ENCODE measurements at regions not wholly inside any gene's neighbourhood (a gene's known extent, or its start where the extent isn't known, plus 50 kb on each side); places are given as distances from the start of the nearest gene placed in this dataset.

- Mint-ChIP-seq H3K27me3 (ENCODE audit: low read depth) (peaks cover 16% of the 10 kb centered on the region), H3K4me1 (ENCODE audit: low read depth) (no peaks in the 10 kb centered on the region), H3K27ac (no peak overlapping the region), H3K36me3 (ENCODE audit: low read depth) (no peaks in the 10 kb centered on the region), H3K9me3 (peaks cover 4% of the 10 kb centered on the region), H3K4me3 (no peak overlapping the region)
- CTCF ChIA-PET: no interaction called here
- intact Hi-C loops (cut with micrococcal nuclease): no loop called here
- DNase-seq: no peak
Observed at GRCh38 chr2:6535572-6535971, 330.1 kb downstream of the CMPK2 start.

GRCh38 chr2:6538607-6539006 is 327.1 kb downstream of the CMPK2 start:
- CTCF ChIA-PET: no interaction called here
- Mint-ChIP-seq H3K4me3 (no peak overlapping the region), H3K9me3 (peaks cover 4% of the 10 kb centered on the region), H3K27me3 (ENCODE audit: low read depth) (peaks cover 16% of the 10 kb centered on the region), H3K4me1 (ENCODE audit: low read depth) (no peaks in the 10 kb centered on the region), H3K27ac (no peak overlapping the region), H3K36me3 (ENCODE audit: low read depth) (no peaks in the 10 kb centered on the region)
- intact Hi-C loops (cut with micrococcal nuclease): no loop called here
- DNase-seq: no peak

GRCh38 chr2:6545336-6545735 is 320.4 kb downstream of the CMPK2 start:
- CTCF ChIA-PET: no interaction called here
- Mint-ChIP-seq H3K27ac (no peak overlapping the region), H3K9me3 (no peaks in the 10 kb centered on the region), H3K27me3 (ENCODE audit: low read depth) (no peaks in the 10 kb centered on the region), H3K4me3 (no peak overlapping the region), H3K36me3 (ENCODE audit: low read depth) (no peaks in the 10 kb centered on the region), H3K4me1 (ENCODE audit: low read depth) (no peaks in the 10 kb centered on the region)
- DNase-seq: no peak
- intact Hi-C loops (cut with micrococcal nuclease): no loop called here

- CTCF ChIA-PET: no interaction called here
- Mint-ChIP-seq H3K4me3 (no peak overlapping the region), H3K4me1 (ENCODE audit: low read depth) (no peaks in the 10 kb centered on the region), H3K27me3 (ENCODE audit: low read depth) (no peaks in the 10 kb centered on the region), H3K9me3 (no peaks in the 10 kb centered on the region), H3K27ac (no peak overlapping the region), H3K36me3 (ENCODE audit: low read depth) (no peaks in the 10 kb centered on the region)
- intact Hi-C loops (cut with micrococcal nuclease): no loop called here
- no peak for DNase-seq
Observed at GRCh38 chr2:6545795-6546194, 319.9 kb downstream of the CMPK2 start.

GRCh38 chr2:6554466-6554865 is 311.2 kb downstream of the CMPK2 start:
- Mint-ChIP-seq H3K27me3 (ENCODE audit: low read depth) (peaks cover 2% of the 10 kb centered on the region), H3K9me3 (no peaks in the 10 kb centered on the region), H3K4me3 (no peak overlapping the region), H3K27ac (no peak overlapping the region), H3K4me1 (ENCODE audit: low read depth) (no peaks in the 10 kb centered on the region), H3K36me3 (ENCODE audit: low read depth) (no peaks in the 10 kb centered on the region)
- CTCF ChIA-PET: no interaction called here
- no peak for DNase-seq
- intact Hi-C loops (cut with micrococcal nuclease): no loop called here

GRCh38 chr2:6556755-6557154 is 309.0 kb downstream of the CMPK2 start:
- H3K27ac Mint-ChIP-seq: no peak overlapping the region
- no peaks in the 10 kb centered on the region for H3K36me3 Mint-ChIP-seq (ENCODE audit: low read depth)
- DNase-seq: no peak
- no peaks in the 10 kb centered on the region for H3K9me3 Mint-ChIP-seq
- CTCF ChIA-PET: no interaction called here
- intact Hi-C loops (cut with micrococcal nuclease): no loop called here
- no peak overlapping the region for H3K4me3 Mint-ChIP-seq
- H3K27me3 Mint-ChIP-seq (ENCODE audit: low read depth): peaks cover 5% of the 10 kb centered on the region
- H3K4me1 Mint-ChIP-seq (ENCODE audit: low read depth): no peaks in the 10 kb centered on the region

- intact Hi-C loops (cut with micrococcal nuclease): no loop called here
- Mint-ChIP-seq H3K27me3 (ENCODE audit: low read depth) (peaks cover 5% of the 10 kb centered on the region), H3K9me3 (no peaks in the 10 kb centered on the region), H3K27ac (no peak overlapping the region), H3K4me3 (no peak overlapping the region), H3K36me3 (ENCODE audit: low read depth) (no peaks in the 10 kb centered on the region), H3K4me1 (ENCODE audit: low read depth) (no peaks in the 10 kb centered on the region)
- DNase-seq: no peak
- CTCF ChIA-PET: no interaction called here
Observed at GRCh38 chr2:6557737-6558136, 308.0 kb downstream of the CMPK2 start.

GRCh38 chr2:6562771-6563170 is 302.9 kb downstream of the CMPK2 start:
- no peak overlapping the region for H3K27ac Mint-ChIP-seq
- intact Hi-C loops (cut with micrococcal nuclease): no loop called here
- no peaks in the 10 kb centered on the region for H3K4me1 Mint-ChIP-seq (ENCODE audit: low read depth)
- DNase-seq: no peak
- H3K4me3 Mint-ChIP-seq: no peak overlapping the region
- H3K9me3 Mint-ChIP-seq: no peaks in the 10 kb centered on the region
- H3K27me3 Mint-ChIP-seq (ENCODE audit: low read depth): peaks cover 3% of the 10 kb centered on the region
- H3K36me3 Mint-ChIP-seq (ENCODE audit: low read depth): no peaks in the 10 kb centered on the region
- CTCF ChIA-PET: no interaction called here

GRCh38 chr2:6564326-6564725 is 301.4 kb downstream of the CMPK2 start:
- H3K27me3 Mint-ChIP-seq (ENCODE audit: low read depth): peaks cover 3% of the 10 kb centered on the region
- no peak for DNase-seq
- no peaks in the 10 kb centered on the region for H3K4me1 Mint-ChIP-seq (ENCODE audit: low read depth)
- no peak overlapping the region for H3K4me3 Mint-ChIP-seq
- no peaks in the 10 kb centered on the region for H3K36me3 Mint-ChIP-seq (ENCODE audit: low read depth)
- H3K27ac Mint-ChIP-seq: no peak overlapping the region
- no peaks in the 10 kb centered on the region for H3K9me3 Mint-ChIP-seq
- intact Hi-C loops (cut with micrococcal nuclease): no loop called here
- CTCF ChIA-PET: no interaction called here

- CTCF ChIA-PET: no interaction called here
- Mint-ChIP-seq H3K4me1 (ENCODE audit: low read depth) (no peaks in the 10 kb centered on the region), H3K9me3 (no peaks in the 10 kb centered on the region), H3K36me3 (ENCODE audit: low read depth) (no peaks in the 10 kb centered on the region), H3K27me3 (ENCODE audit: low read depth) (peaks cover 8% of the 10 kb centered on the region), H3K27ac (no peak overlapping the region), H3K4me3 (no peak overlapping the region)
- intact Hi-C loops (cut with micrococcal nuclease): no loop called here
- DNase-seq: no peak
Observed at GRCh38 chr2:6574121-6574520, 291.6 kb downstream of the CMPK2 start.

- peaks cover 8% of the 10 kb centered on the region for H3K27me3 Mint-ChIP-seq (ENCODE audit: low read depth)
- intact Hi-C loops (cut with micrococcal nuclease): no loop called here
- no peak overlapping the region for H3K27ac Mint-ChIP-seq
- H3K9me3 Mint-ChIP-seq: no peaks in the 10 kb centered on the region
- H3K4me1 Mint-ChIP-seq (ENCODE audit: low read depth): no peaks in the 10 kb centered on the region
- no peaks in the 10 kb centered on the region for H3K36me3 Mint-ChIP-seq (ENCODE audit: low read depth)
- CTCF ChIA-PET: no interaction called here
- no peak overlapping the region for H3K4me3 Mint-ChIP-seq
- no peak for DNase-seq
Observed at GRCh38 chr2:6576302-6576701, 289.4 kb downstream of the CMPK2 start.

GRCh38 chr2:6577960-6578359 is 287.7 kb downstream of the CMPK2 start:
- DNase-seq: no peak
- no peaks in the 10 kb centered on the region for H3K9me3 Mint-ChIP-seq
- no peaks in the 10 kb centered on the region for H3K4me1 Mint-ChIP-seq (ENCODE audit: low read depth)
- CTCF ChIA-PET: no interaction called here
- no peak overlapping the region for H3K27ac Mint-ChIP-seq
- H3K27me3 Mint-ChIP-seq (ENCODE audit: low read depth): peaks cover 5% of the 10 kb centered on the region
- no peaks in the 10 kb centered on the region for H3K36me3 Mint-ChIP-seq (ENCODE audit: low read depth)
- no peak overlapping the region for H3K4me3 Mint-ChIP-seq
- intact Hi-C loops (cut with micrococcal nuclease): no loop called here

- H3K9me3 Mint-ChIP-seq: no peaks in the 10 kb centered on the region
- no peak overlapping the region for H3K27ac Mint-ChIP-seq
- CTCF ChIA-PET: no interaction called here
- H3K27me3 Mint-ChIP-seq (ENCODE audit: low read depth): peaks cover 5% of the 10 kb centered on the region
- no peaks in the 10 kb centered on the region for H3K36me3 Mint-ChIP-seq (ENCODE audit: low read depth)
- no peaks in the 10 kb centered on the region for H3K4me1 Mint-ChIP-seq (ENCODE audit: low read depth)
- no peak overlapping the region for H3K4me3 Mint-ChIP-seq
- intact Hi-C loops (cut with micrococcal nuclease): no loop called here
- no peak for DNase-seq
Observed at GRCh38 chr2:6578416-6578815, 287.3 kb downstream of the CMPK2 start.

GRCh38 chr2:6579281-6579680 is 286.4 kb downstream of the CMPK2 start:
- CTCF ChIA-PET: no interaction called here
- H3K4me1 Mint-ChIP-seq (ENCODE audit: low read depth): no peaks in the 10 kb centered on the region
- H3K27me3 Mint-ChIP-seq (ENCODE audit: low read depth): peaks cover 5% of the 10 kb centered on the region
- intact Hi-C loops (cut with micrococcal nuclease): no loop called here
- H3K9me3 Mint-ChIP-seq: no peaks in the 10 kb centered on the region
- H3K36me3 Mint-ChIP-seq (ENCODE audit: low read depth): no peaks in the 10 kb centered on the region
- no peak for DNase-seq
- no peak overlapping the region for H3K4me3 Mint-ChIP-seq
- H3K27ac Mint-ChIP-seq: no peak overlapping the region

Measured in activated naive CD4-positive, alpha-beta T cell treated with anti-CD3 and anti-CD28 coated beads for 36 hours (primary cell).